IMR-90 (cell line): ENCODE measurements at regions not wholly inside any gene's neighbourhood (a gene's known extent, or its start where the extent isn't known, plus 50 kb on each side); places are given as distances from the start of the nearest gene placed in this dataset.

Experiments
- MXI1 ChIP-seq: IDR thresholded peaks from 2 replicates; pipeline ENCODE4 v1.6.1; 2012; ENCODE audit warnings: low read depth, mild to moderate bottlenecking, low read length, moderate library complexity, borderline replicate concordance
- POLR2A ChIP-seq: IDR thresholded peaks from 2 replicates; pipeline ENCODE4 v1.6.1; 2012; ENCODE audit warnings: mild to moderate bottlenecking, low read depth, low read length
- RCOR1 ChIP-seq: IDR thresholded peaks from 2 replicates; pipeline ENCODE4 v1.6.1; 2012; ENCODE audit warnings: mild to moderate bottlenecking, low read length, improper control_type of control experiment; ENCODE audit not compliant: insufficient replicate concordance
- RFX5 ChIP-seq: IDR thresholded peaks from 2 replicates; pipeline ENCODE4 v1.8.0; 2012; ENCODE audit warnings: low read depth, mild to moderate bottlenecking, low read length, moderate library complexity
- SMC3 ChIP-seq: fragments of 150-350 bp; IDR thresholded peaks from 2 replicates; pipeline ENCODE4 v1.6.1; 2016; ENCODE audit warnings: low read depth, mild to moderate bottlenecking, antibody characterized with exemption, low read length, moderate library complexity
- TF ChIP-seq, protein P1 (sequence below): conservative IDR thresholded peaks from 2 replicates; pipeline ENCODE4 v1.5.1; 2012; ENCODE audit warnings: mild to moderate bottlenecking, low read depth, low read length, improper control_type of control experiment

DNA sequence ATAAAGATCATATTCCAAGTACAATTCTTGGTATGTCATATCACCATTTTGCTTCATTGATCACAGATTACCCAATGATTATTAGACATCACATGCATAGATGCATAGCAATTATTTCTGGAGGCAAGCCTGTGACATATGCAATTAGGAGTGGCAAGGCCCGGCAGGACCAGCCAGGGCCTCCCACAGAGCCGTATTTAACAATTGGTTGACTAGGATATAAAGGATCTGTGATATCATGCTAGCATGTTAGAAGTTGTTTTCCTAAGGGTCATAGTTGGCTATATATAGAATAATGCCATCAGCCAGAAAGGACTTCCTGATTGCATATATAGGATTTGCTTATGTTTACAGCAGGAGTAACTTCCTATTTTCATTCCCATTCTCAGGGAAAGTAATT lies 103.5 kb upstream of the OTUD4 start:
- TF ChIP-seq, protein P1, sequence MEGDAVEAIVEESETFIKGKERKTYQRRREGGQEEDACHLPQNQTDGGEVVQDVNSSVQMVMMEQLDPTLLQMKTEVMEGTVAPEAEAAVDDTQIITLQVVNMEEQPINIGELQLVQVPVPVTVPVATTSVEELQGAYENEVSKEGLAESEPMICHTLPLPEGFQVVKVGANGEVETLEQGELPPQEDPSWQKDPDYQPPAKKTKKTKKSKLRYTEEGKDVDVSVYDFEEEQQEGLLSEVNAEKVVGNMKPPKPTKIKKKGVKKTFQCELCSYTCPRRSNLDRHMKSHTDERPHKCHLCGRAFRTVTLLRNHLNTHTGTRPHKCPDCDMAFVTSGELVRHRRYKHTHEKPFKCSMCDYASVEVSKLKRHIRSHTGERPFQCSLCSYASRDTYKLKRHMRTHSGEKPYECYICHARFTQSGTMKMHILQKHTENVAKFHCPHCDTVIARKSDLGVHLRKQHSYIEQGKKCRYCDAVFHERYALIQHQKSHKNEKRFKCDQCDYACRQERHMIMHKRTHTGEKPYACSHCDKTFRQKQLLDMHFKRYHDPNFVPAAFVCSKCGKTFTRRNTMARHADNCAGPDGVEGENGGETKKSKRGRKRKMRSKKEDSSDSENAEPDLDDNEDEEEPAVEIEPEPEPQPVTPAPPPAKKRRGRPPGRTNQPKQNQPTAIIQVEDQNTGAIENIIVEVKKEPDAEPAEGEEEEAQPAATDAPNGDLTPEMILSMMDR, result no peak
- no peak for TF ChIP-seq POLR2A
- TF ChIP-seq SMC3, result no peak
- no peak for TF ChIP-seq RFX5
- TF ChIP-seq RCOR1, result no peak
- TF ChIP-seq MXI1, result no peak
